Astrocyte of the cerebellum (primary cell): ENCODE measurements at regions not wholly inside any gene's neighbourhood (a gene's known extent, or its start where the extent isn't known, plus 50 kb on each side); places are given as distances from the start of the nearest gene placed in this dataset.

ENCODE experiments used
- DNase-seq: peaks from one replicate; pipeline ENCODE4 v3.0.0-alpha.2; 2011; ENCODE audit warnings: low read depth
- H3K4me3 ChIP-seq: 2 replicates; pipeline ENCODE4 v1.5.1; 2011; ENCODE audit warnings: mild to moderate bottlenecking, low read depth, low read length, moderate library complexity
- CTCF ChIP-seq: IDR thresholded peaks from 2 replicates; pipeline ENCODE4 v1.5.1; 2012; ENCODE audit warnings: low read length, low read depth, moderate library complexity, mild to moderate bottlenecking; ENCODE audit errors: missing control alignments
- in situ Hi-C: cut with HindIII; loops from 2 replicates; pipeline ENCODE4 v1.10.0; 2017; ENCODE audit warnings: low sequenced_read_pairs

- in situ Hi-C loops: no loop called here
- no peak overlapping the region for H3K4me3 ChIP-seq
- no peak for TF ChIP-seq CTCF
- DNase-seq: no peak
Measured at GRCh38 chr1:80842796-80843195, 957.9 kb upstream of the ADGRL2 start.

- no peak for TF ChIP-seq CTCF
- DNase-seq: no peak
- no peak overlapping the region for H3K4me3 ChIP-seq
- in situ Hi-C loops: no loop called here
Measured at GRCh38 chr1:80841261-80841660, 959.5 kb upstream of the ADGRL2 start.

GRCh38 chr1:80837066-80837465 is 963.7 kb upstream of the ADGRL2 start:
- in situ Hi-C loops: no loop called here
- TF ChIP-seq CTCF: no peak

GRCh38 chr1:80836505-80836904 is 964.2 kb upstream of the ADGRL2 start:
- no peak overlapping the region for H3K4me3 ChIP-seq
- in situ Hi-C loops: no loop called here
- DNase-seq: no peak
- TF ChIP-seq CTCF: no peak

More at GRCh38 chr1:80837066-80837465, 963.7 kb upstream of the ADGRL2 start:
- no peak overlapping the region for H3K4me3 ChIP-seq
- no peak for DNase-seq

GRCh38 chr1:80827666-80828065 is 973.1 kb upstream of the ADGRL2 start:
- H3K4me3 ChIP-seq: no peak overlapping the region
- no peak for TF ChIP-seq CTCF
- DNase-seq: no peak
- in situ Hi-C loops: no loop called here

- in situ Hi-C loops: no loop called here
Measured at GRCh38 chr1:80825067-80825466, 975.7 kb upstream of the ADGRL2 start.

More at GRCh38 chr1:80825067-80825466, 975.7 kb upstream of the ADGRL2 start:
- no peak for TF ChIP-seq CTCF
- DNase-seq: no peak
- H3K4me3 ChIP-seq: no peak overlapping the region
